GM21528 (cell line): ENCODE measurements at regions not wholly inside any gene's neighbourhood (a gene's known extent, or its start where the extent isn't known, plus 50 kb on each side); places are given as distances from the start of the nearest gene placed in this dataset.

ENCODE experiments used
- ATAC-seq: cut with Tn5 transposase; IDR thresholded peaks from one replicate; pipeline ENCODE4 v1.9.1; 2021; ENCODE audit warnings: mild to moderate bottlenecking, moderate library complexity; ENCODE audit not compliant: unreplicated experiment, low FRiP score

DNA sequence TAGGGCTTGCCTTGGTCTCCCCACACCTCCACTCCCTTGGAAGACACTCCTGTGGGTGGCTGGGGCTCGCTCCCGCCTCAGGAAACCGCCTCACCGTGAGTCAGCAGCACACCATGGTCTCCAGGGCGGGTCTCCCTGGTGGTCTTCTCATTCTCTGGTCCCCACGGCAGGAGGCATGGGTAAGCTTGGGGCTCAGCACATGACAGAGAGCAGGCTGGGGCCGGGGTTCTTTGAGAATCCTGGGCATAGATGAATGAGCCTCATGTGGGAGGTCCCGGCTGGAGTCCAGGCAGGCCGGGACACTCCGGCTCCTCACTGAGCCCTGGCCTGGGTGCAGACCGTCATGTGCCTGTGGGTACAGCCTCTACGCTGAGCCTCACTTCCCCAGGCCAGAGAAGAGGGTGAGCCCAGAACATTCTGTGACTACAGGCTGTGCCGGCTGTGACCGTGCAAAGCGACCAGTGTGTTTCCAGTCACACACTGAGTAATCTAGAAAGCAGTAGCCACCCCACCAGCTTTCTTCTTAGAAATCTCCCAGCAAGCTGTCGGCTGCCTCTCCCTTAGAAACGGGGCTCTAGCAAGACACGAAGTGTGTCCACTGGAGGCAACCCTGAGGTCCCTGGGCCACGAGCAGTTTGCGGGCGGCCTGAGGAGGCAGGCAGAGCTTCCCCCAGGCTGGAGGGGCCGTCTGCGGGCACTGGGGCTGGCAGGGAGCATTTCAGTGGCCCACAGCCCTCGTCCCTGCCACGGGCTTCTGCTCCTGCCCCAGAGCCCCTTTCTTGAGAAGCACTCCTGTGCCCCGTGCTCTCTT lies 93.1 kb downstream of the RHOB start:
- no peak for ATAC-seq

GRCh38 chr2:20540587-20541293 lies 93.9 kb downstream of the RHOB start:
- ATAC-seq = no peak

DNA sequence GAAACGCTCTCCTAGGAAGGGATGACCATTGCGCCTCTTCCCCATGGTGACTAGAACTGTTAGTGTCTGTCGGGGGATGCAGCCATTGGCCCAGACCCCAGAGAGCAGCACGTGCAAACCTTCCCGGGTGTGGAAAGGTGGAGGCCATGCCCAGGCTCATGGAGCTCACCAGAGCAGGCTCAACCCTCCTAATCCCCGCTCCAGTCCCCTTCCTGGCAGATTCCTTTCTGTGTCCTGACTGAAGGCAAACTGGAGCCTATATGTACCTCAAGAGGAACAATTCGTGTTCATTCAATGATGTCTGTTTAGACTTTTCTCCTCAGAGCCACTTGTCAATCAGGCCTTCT lies 94.4 kb downstream of the RHOB start:
- no peak for ATAC-seq

DNA sequence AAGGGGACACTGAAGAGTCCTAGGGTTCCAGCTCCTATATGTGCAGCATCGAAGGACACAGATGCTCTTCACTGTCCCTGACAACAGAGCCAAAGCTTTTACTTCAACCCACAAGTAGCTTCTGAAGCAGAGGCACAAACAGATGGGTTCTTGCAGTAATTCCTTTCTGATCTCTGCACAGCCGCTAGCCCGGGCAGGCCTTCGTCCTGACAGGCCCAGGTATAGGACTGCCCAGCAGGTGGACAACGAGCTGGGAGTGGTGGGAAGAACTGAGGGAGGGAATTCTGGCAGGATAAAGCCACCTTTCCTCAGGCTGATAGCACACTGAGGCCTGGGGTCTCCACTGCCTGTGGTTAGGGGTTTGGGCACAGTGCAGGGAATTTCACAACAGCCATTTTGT lies 94.8 kb downstream of the RHOB start:
- ATAC-seq = no peak

- ATAC-seq = no peak
These were observed 95.4 kb downstream of the RHOB start for GRCh38 chr2:20542269-20542668.

GRCh38 chr2:20542746-20543468 lies 96.0 kb downstream of the RHOB start:
- ATAC-seq = no peak

DNA sequence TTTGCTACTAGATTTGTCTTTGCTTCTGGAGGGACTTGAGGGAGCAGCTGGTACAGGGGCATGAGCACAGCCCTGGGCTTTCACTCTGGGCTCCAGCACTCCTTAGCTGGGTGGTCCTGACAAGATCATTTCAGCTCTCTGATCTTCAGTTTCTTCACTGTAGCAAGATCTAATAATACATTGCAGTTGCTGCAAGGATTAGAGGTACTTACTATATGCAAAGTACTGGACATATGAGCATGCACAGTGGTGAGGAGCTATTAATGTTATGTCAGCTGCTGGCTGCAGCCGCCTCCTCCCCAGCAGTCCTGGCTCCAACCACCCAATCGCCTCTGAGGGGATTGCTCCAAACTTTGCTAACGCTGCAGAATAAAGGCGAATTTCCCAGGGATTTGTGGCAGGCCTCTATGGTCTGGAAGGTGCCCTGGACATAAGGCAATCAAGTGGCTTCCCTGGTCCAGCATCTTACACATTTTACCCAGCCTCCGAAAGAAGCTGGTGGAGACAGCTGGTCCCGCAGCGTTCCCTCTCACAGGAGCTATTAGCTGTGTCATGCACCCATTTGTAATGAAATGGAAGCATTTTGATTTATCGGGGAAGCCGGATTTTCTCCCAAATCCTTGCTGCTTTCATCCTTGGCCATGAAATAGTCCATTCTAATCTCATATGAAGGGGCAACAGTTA lies 96.7 kb downstream of the RHOB start:
- no peak for ATAC-seq

DNA sequence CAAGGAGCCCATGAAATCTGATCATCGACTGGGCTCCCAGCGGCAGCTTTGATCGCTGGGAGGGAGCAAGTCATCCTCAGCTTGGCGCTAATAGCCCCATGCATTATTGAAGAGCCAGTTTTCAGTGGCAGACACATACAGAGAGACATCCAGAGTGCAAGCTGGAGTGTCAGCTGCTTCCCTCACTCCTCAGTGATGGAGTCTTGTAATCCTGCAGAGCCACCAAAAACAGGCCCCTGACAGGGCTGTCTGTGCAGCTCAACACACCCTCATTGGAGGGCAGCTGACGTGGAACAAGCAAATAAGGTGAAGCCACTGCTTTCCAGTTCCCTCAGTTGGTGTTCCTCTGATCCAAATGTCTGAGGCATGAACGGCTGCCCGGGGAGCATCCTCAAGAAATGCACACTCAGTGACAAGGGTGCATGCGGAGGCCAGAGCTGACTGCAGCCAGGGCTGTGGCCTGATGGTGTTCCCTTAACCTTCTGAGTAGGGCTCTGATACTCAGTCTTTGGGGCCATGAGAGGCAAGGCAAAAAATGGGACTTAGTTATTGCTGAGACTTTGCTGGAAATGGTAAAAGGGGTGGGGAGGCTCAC lies 97.4 kb downstream of the RHOB start:
- no peak for ATAC-seq

DNA sequence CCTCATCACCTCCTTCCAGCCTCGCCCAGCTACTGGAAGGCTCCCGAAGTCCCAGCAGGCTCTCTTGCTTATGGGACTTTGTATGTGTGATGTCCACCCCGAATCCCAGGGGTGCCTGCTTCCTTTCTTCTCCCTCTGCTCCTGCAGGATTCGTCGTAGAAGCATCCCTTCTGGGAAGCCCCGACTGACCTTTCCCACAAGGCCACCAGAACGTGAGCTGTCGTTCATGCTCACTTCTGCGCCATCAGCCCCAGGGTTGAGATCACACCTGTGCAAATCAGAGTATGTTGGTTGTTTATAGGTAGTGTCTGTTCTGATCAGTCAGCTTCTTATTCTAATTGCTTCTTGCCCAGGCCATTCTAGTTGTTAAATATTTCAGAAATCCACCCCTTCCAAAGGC lies 101.8 kb downstream of the HS1BP3 start:
- no peak for ATAC-seq

DNA sequence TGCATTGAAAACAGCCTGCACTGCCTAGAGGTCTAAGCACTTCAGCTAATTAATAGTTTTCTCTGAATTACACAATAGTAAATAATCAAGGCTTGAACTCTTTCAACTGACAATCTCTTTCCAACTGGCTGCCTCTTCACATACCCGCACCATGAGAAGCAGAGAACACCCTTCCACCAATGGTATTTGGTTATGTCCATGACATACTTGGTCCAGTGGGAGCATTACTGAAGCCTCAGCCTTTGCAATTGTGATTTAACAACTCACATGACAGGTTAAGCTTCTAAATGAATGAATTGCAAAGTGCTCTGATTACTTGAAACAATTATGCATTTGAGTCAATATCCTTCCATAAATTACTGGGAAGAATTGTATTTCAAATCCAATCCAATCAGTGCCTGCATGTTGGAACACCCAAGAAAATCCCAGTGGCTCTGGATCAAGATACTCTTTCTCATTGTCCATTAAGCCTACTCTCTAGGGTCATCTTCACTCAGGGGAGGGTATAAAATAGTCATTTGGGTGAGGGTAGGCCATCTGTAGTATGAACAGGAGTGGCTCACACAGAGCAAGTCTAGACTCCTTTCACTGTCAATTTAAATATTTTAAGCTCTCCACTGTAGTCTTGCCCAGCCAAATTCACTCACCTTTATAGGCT lies 101.1 kb downstream of the HS1BP3 start:
- no peak for ATAC-seq

DNA sequence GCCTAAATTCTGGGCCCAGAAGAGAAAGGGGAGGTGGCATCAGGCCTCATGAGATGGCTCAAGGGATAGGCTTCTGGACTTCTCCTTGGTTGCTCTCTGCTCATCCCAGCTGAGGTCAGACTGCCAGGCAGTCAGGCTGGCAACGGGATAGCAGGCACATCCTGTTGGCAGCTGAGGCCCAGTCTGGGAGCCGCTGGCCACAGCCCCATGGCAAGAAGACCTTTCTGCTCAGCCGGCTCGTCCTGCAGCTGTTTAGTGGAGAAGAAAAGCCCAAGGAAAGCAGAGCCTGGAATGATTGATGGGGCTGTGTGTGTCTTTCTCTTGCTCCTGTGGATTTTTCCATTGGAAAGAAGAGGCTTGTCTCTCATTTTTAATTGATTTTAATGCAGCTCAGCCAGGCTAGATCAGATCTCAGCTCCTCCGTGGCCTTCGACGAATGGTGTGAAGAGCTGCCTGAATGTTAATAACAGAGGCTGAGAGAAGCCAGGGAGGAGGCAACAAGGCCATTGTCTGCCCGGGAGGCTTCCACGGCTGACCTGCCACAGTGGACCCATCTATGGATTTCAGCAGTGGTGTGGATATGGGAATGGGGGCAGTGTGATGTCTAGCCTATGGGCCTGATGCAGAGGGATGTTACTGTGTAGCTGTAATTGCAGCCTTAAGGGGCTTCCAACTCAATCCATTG lies 99.5 kb downstream of the HS1BP3 start:
- ATAC-seq = no peak

GRCh38 chr2:20551945-20552328 lies 99.0 kb downstream of the HS1BP3 start:
- ATAC-seq = no peak

- ATAC-seq = no peak
These were observed 98.1 kb downstream of the HS1BP3 start for GRCh38 chr2:20552847-20553246.

- no peak for ATAC-seq
These were observed 97.3 kb downstream of the HS1BP3 start for GRCh38 chr2:20553580-20553979.

DNA sequence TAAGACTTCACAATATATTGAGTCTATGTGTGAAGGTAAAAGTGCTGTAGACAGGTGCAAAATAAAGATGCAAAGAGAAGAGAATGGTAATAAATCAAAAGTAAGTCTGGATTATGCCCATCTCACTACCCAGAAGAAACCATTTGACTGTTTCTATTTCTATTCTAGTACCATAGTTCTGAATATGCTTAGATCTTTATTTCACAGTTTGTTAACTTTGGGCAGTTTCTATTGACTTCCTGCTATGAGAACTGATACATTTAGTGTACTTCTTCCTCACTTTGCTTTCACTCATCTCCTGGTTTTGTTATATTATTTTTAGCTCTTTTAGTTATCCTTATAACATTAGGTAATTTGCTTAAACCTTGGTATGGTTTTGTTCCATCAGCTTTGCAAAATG lies 94.9 kb downstream of the HS1BP3 start:
- no peak for ATAC-seq

GRCh38 chr2:20556756-20557155 lies 94.1 kb downstream of the HS1BP3 start:
- no peak for ATAC-seq

DNA sequence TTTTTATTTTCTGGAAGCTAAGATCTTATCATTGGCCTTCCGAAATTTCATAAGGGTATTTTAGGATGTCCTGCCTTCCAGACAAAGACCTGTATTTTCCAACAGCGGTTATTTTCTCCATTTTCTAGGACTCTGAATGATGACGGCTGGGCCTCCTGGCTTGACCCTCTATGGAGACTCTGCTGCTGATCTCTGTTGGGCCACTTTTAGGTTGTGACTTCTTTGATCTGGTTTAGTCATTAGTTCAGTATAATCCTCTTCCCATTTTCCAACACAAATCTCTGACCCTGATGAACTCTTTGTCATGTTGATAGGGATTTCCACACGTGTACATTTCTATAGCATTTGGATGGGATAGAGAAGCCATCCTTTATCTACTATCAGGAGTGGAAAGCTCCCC lies 93.7 kb downstream of the HS1BP3 start:
- ATAC-seq = no peak

GRCh38 chr2:20557635-20558034 lies 93.3 kb downstream of the HS1BP3 start:
- ATAC-seq = no peak

GRCh38 chr2:20558391-20559150 lies 92.3 kb downstream of the HS1BP3 start:
- ATAC-seq = no peak
